GF-D8 (cell line): ENCODE measurements at regions not wholly inside any gene's neighbourhood (a gene's known extent, or its start where the extent isn't known, plus 50 kb on each side); places are given as distances from the start of the nearest gene placed in this dataset.

Experiments
- DNase-seq: peaks from one replicate; lab custom pipeline; 2025; lab: John Stamatoyannopoulos, UW

DNA sequence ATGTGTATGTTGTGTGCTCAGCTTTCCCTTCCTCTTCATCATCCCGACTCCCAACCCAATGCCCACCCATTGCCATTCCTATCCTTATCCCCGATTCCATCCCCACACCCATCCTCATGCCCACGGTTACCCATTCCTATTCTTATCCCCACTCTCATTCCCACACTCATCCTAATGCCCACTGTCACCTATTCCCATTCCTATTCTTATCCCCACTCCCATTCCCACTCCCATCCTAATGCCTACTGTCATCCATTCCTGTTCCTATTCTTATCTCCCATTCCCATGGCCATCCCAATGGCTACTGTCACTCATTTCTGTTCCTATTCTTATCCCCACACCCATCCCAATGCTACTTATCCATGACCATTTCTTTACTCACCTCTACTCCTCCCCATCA lies 254.1 kb downstream of the DHX35 start:
- no peak for DNase-seq

- DNase-seq = no peak
These were observed 252.7 kb downstream of the DHX35 start for GRCh38 chr20:39214828-39215227.

DNA sequence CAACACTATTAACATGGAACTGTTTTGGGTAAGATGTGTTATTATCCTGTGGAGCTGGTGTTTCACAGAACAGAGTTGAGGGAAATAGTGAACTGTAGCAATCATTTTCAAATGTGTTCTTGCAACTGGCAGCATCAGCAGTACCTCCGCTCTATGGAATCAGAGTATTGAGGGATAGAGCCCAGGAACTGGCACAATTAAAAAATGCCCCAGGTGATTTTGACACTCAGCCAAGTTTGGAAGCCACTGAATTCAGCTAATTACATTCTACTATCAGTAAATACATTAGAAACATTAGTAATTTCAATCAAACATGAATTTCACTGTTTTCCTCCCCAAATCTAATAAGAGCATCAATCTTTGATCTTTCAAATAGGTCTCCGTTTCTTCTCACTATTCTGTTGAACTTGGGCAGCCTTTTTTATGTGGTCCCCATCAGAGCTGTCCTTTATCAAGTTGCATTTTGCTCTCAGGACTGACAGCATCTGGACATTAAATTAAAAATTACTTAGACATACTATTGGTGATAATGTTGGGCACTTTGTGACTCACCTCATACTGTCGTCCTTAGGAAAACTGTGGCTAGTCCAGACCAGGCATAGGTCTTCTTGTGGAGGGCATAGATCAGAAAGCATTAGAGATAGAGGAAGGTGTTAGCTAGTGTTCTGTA lies 251.5 kb downstream of the DHX35 start:
- DNase-seq = no peak

DNA sequence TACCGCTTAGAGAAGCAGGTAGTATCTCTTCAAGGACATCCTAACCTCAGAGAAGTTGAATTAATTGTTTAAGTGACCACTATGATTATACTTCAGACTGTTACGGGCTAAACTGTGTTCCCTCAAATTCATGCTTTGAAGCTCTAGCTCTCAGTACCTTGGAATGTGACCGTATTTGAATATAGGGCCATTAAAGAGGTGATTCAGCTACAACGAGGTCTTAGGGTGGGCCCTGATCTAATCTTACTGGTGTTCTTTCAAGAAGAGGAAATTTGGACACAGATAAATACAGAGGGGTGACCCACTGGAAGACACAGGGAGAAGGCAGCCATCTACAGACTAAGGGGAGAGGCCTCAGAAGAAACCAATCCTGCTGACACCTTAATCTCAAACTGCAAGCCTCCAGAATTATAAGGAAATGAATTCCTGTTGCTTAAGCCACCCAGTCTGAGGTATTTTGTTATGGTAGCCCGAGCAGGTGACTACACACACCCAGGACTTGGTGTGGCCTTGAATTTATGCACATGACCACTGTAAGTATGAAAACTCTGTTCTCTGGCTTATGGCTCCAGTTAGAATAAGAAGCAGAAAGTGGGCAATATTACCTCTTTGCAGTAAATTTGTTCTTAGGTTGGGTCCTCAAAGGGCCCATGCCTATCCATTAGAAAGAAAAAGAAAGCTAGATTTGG lies 249.1 kb downstream of the DHX35 start:
- no peak for DNase-seq

DNA sequence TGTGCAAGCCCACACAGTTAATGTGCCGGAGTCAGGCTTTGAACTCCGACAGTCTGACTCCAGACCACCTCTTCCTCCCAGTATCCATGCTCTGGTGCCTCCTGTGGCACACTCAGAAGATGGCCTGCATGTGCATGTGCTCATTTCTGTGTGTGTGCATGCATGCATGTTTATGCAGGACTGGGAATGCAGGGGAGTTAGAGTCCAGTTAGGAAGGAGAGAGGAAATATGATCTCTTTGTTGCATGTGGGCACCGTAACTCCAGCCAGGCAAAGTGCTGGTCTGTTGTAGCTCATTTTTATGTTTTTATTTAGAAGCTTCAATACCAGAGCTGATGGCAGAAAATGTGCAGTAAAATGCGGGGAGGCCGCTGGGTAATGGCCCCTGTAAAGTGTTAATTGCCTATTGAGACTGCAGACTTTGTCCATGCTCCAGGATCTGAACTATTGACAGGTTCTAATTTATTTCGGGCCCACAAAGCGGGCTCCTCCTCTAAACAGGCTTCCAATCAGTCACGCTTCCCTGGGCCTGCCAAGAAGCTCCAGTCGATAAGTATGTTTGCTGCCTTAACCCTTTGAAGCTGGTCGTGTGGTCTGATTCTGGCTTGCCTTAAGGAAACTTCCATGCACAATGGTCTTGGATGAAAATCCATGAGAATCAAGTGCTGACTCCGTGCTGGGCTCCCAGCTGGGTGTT lies 248.3 kb downstream of the DHX35 start:
- DNase-seq = no peak

- DNase-seq = no peak
These were observed 244.9 kb downstream of the DHX35 start for GRCh38 chr20:39206899-39207564.

GRCh38 chr20:39195582-39196021 lies 233.5 kb downstream of the DHX35 start:
- DNase-seq = no peak

DNA sequence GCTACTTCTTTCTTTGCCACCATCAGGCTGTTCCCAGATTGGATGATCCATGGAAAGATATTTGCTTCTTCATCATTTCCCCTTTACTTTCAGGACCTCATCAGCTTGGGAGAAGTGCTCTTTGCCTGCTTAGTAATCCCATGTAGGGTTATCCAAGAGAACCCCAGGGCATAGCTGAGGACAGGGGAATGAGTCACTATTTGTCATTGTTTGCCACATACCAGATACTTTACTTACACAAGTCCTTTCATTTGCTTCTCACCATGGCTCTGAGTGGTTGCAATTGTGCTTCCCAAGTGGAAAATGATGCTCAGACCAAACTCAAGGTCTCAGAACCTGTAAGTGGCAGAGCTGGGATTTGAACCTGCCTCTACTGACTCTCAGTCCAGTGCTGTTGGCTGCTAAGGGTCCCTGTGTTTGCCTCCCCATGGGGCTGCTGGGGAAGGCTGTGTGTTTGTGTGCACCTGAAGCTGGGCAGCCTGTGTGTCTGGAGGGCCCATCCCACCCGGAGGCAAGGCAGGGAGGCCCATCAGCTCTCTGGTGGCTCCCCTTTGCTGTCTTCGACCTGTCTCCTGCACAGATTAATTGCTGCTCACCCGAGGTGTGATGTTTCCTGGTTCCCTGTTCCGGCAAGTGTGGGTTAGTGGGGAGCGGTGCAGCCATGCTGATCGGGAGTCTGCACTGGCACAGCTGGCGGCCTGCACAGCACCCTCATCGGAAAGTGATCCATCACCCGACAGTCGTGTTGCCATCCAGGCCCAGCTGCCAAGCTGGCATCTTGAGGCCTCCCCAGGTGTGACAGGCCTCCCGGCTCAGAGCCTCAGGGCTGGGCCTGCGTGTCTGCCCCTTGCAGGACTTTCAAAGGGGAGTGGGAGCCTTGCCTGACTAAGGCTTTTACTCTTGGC lies 228.8 kb downstream of the DHX35 start:
- no peak for DNase-seq

- DNase-seq = no peak
These were observed 226.2 kb downstream of the DHX35 start for GRCh38 chr20:39188266-39188765.

GRCh38 chr20:39181490-39181889 lies 219.3 kb downstream of the DHX35 start:
- DNase-seq = no peak

- no peak for DNase-seq
These were observed 214.3 kb downstream of the DHX35 start for GRCh38 chr20:39176457-39176856.

DNA sequence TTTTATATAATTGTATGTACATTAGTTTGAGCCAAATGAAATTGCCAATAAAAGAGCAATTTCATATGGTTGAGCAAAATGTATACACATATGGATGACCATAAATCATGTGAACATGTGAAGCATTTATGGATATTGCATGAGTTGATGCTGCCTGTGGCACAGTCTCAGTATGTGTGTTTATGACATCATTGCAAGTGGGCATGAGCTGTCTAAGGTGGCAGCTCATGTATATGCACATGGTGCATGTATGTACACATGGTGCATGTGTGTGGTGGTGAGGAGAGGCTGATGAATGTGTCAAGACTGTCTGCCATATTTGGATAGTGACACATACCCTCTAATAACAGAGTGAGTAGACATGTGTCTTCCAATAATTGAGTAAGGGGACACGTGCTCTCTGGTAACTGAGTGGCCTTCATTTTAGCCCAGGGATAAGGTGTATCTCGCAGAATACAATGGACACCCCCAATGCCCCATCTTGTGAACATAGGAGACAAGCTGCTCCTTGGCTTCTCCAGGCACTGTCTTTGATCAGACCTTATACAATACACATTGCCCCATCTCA lies 208.8 kb downstream of the DHX35 start:
- no peak for DNase-seq

DNA sequence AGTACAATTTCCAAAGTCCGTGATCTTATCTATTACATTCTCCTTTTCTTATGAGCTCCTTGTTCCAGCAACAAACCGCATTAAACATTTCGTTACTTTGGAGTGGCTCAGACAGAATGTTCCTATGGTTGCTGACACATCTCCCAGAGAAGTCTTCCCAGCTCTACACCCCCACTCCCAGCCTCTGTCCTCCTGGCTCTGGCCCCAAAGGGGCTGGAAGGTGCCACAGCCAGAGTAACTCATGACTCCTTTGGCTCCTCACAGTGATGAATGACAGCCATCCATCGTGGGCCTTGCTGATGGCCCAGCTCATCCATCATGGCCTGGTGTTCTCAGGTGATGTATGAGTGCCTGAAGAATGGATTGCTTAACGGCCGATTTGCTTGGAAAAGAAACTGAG lies 203.0 kb downstream of the DHX35 start:
- DNase-seq = no peak

DNA sequence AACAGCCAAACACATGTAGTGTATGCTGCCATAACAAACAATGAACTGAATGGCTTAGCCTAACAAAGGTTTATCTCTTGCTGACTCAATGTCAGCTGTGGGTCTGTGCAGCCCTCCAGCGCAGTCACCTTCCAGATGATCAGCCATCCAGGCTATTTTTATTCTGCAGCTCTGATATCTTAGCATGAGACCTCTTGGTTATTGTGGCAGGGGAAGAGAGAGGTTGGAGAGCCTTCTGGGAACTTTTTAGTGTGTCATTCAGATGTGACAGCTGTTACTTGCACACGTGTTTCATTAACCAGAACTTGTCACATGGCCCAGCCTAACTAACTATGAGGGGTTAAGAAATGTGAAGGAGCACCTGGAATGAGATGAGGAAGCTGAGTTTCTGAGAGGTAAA lies 202.5 kb downstream of the DHX35 start:
- no peak for DNase-seq

GRCh38 chr20:39163993-39164392 lies 201.8 kb downstream of the DHX35 start:
- DNase-seq = no peak

DNA sequence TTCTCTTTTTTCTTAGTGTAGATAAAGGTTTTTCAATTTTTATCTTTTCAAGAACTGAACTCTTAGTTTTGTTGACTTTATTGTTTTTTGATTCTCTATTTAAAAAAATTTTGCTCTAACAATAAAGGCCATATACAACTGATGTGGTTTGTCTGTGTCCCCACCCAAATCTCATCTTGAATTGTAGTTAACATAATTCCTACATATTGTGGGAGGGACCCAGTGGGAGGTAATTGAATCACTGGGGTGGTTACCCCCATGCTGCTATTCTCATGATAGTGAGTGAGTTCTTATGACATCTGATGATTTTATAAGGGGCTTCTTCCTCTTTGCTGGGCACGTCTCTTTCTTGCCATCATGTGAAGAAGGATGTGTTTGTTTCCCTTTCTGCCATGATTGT lies 199.8 kb downstream of the DHX35 start:
- DNase-seq = no peak

GRCh38 chr20:39155971-39156370 lies 193.8 kb downstream of the DHX35 start:
- DNase-seq = no peak

DNA sequence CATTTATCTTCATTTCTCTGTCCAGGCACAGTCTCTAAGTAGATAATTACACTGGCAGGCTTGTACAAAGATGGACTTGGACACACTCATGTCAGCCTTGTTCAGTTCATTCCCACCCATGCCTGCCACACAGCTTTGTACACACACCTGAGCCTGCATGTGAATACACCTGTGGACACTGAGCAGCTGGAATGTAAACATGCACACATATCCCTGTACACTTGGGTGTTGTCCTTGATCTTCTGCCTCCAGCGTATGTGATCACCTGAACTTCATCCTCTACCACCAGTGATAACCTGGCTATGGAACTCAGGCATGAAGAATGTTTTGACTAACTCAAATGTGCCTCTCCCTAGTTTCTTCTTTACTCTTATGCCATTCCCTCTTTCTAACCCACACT lies 190.6 kb downstream of the DHX35 start:
- no peak for DNase-seq

- no peak for DNase-seq
These were observed 190.0 kb downstream of the DHX35 start for GRCh38 chr20:39152126-39152525.

GRCh38 chr20:39150501-39150900 lies 188.4 kb downstream of the DHX35 start:
- no peak for DNase-seq

DNA sequence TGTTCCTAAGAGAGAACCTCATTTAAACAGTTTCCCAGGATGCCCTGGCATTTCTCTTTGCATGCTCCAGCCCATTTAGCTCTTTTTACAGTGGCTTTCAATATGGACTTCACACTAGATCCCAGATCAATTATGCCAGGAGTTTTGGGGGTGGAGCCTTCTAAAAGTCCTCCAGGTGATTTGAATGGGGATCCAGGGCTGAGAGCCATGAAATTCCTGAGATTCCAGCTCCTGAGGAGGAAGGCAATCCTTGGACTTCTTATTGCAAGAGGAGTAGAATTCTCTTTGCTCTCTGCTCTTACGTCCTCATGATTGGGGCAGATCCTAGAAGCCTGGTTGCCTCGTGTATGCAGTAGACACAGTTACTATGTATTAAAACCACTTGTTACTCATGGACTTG lies 184.2 kb downstream of the DHX35 start:
- DNase-seq = no peak
